Astrocyte of the hippocampus (primary cell): ENCODE measurements at regions not wholly inside any gene's neighbourhood (a gene's known extent, or its start where the extent isn't known, plus 50 kb on each side); places are given as distances from the start of the nearest gene placed in this dataset.
"Not testable (repeated sequence)": the region's sequence is repeated elsewhere in the genome, so short reads cannot be mapped to it uniquely, and the experiment has no call there.

Experiments used
- DNase-seq: peaks from one replicate; pipeline ENCODE4 v3.0.0; 2011; ENCODE audit warnings: low read depth, low spot score

DNA sequence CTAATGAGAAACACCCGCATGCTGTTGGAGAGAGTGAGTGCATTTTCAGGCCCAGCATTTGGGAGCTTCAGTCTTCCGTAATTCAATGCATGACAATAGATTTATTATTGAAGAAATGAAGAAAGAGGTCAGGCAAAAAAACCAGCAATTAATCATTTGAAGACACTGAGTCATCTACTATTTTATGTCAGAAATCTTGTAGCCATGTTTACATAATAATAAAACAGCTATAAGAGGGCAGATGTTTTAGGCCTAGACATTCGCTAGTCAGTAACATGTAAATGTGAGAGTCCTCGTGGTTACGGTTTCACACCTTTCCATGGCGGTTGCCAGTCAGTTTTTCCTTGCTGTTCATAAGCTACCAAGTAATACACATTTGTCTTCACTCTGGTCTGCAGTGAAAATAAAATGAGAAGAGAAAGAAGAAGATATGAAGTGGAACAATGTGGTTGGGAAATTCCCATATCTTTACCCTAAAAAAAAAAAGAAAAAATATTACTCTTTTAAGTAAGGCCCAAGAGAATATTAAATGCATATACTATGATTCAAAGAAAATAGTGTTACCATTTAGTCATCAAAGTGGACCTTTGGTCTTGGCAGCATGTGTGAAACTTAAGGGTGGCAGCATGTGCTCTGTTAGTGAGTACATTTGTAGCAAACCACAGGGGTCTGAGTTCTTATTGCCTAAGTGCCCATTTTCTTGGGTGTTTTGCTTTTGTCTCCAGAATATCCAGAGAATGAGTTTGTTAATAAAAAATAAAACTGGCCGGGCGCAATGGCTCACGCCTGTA, 140.5 kb upstream of the TBL1XR1 start:
- peak; percentile 29 for DNase-seq

DNA sequence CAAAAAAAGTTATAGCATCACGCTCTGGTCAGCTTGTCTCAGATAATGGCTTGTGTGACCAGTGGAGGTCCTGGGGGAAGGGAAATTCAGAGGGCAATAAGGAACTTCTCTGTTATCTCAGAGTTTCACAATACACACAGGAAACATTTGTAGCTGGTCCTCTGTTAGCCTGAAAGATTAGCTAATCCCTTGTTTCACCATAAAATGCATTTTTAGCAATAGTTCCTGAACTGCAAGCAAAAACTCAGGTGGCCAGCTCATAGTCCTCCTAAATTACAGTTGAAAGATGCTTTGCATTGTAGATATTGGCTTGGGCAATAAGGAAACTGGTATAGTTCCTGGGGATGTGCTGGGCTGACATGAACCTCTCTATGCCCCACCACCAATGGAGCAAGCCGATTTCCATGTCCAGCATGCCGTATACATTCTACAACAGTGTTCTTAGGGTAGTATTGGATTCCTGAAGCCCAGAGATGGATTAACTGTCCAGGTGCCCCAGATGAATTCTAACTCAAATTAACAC, 141.5 kb upstream of the TBL1XR1 start:
- no peak for DNase-seq

DNA sequence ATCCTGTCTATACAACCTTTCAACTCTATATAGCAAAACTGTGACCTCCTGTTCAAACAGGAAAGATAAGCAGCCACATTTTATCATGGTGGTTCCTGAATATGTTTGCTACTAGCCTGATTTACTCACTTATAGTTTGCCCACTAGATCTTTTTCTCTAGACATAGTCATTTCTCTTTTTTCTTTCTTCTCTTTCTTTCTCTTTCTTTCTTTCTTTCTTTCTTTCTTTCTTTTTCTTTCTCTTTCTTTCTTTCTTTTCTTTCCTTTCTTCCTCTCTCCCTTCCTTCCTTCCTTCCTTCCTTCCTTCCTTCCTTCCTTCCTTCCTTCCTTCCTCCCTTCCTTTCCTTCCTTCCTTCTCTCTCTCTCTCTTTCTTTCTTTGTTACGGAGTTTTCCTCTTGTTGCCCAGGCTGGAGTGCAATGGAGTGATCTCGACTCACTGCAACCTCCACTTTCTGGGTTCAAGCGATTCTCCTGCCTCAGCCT, 142.0 kb upstream of the TBL1XR1 start:
- DNase-seq = not testable (repeated sequence)

- DNase-seq = no peak
Measured at GRCh38 chr3:177340243-177340830, 143.1 kb upstream of the TBL1XR1 start.

GRCh38 chr3:177341736-177342419, 144.6 kb upstream of the TBL1XR1 start:
- DNase-seq = no peak

DNA sequence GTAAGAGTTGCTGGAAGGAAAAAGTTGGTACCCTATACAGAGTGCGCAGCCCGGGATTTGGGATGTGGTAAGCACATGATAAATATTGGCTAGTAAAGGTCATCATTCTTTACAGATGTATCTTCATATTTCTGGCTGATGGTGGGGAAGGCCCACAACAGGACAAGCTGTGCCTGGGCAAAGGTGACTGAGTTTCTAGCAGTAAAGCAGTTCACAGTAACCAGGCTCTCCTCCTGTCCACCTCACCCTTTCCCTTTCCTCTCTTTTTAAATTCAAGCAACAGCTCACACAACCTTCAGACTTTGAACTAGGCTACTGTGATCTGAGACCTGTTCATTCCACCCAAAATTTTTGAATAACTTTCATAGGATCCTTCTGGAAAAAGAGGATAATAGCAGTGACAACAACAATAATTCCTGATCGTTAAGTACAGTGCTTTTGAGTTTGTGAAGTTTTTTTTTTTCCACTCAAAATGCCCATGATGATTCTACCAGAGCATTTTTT, 145.9 kb upstream of the TBL1XR1 start:
- DNase-seq = no peak

GRCh38 chr3:177345049-177345972, 148.0 kb upstream of the TBL1XR1 start:
- DNase-seq = peak; percentile 96

GRCh38 chr3:177345973-177346503, 148.8 kb upstream of the TBL1XR1 start:
- no peak for DNase-seq

DNA sequence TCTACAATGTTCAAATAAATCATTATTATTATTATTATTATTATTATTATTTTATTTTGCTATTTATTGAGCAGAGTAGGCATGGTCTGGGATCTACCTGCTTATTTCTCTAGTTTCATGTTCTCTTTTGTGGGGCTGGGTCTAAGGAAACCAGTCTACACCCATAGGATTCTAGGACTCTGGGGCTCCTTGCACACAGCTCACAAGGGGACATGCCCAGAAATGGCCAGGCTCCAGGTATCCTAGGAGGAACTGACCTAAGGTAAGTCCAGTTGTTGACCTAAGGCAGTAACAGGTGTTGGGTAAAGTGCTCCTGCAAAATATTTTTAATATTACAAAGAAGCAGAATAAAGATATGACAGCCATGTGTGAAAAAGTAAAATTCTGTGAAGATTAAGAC, 149.6 kb upstream of the TBL1XR1 start:
- DNase-seq = no peak

DNA sequence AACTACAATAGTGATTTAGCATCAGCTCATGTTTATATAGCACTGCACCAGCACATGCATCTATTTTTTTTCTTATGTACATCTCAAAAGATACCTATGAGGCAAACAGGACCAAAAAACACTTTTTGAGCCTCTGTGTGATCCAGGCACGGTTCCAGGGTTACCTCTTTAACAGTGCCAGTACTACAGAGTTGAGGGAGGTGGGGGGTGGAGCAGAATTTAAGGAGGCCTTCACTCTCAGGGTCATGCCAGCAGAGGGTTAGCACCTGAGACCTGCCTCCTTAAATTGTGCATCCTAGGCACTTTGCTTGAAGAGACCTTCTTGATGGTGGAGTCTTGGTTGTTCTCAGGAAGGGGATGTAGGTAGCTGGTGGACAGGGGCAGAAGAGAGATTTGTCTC, 150.3 kb upstream of the TBL1XR1 start:
- DNase-seq = no peak

DNA sequence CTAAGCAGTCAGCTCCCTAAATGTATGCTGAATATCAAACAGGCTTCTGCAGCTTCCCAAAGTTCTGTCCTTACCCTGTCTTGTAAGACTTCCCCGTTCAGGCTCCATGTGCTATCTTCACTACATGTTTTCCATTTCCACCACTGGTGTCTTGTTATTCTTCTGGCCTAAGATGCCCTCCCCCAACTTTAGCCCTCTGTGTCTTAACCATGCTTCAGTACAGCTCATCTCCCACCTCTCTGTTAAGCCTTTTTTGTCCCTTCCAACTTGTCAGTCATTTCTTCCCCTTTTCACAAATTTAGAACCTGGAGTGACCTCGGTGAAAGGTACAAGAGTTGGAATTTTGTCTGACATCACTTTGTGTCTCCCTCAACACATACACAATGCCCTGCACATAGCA, 151.7 kb upstream of the TBL1XR1 start:
- DNase-seq = no peak

GRCh38 chr3:177349384-177349783, 152.1 kb upstream of the TBL1XR1 start:
- DNase-seq = no peak

DNA sequence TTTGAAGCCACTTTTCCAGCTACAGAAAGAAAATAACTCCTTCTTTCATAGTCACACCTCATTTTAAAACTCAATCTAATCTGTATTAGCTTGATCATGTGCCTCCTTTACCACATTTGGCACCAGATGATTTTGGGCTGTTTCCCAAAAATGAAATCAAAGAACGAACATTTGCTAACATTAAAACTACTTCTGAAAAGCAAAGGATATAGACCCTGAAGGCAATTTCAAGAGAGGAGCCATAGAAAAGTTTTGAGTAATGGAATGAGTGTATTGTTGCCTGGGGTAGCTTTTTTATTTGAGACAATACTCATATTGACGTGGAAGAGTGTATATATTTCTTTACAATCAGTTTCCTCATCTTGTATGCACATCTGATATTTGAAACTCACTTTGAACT, 152.8 kb upstream of the TBL1XR1 start:
- no peak for DNase-seq

- no peak for DNase-seq
Measured at GRCh38 chr3:177351206-177351605, 153.9 kb upstream of the TBL1XR1 start.

DNA sequence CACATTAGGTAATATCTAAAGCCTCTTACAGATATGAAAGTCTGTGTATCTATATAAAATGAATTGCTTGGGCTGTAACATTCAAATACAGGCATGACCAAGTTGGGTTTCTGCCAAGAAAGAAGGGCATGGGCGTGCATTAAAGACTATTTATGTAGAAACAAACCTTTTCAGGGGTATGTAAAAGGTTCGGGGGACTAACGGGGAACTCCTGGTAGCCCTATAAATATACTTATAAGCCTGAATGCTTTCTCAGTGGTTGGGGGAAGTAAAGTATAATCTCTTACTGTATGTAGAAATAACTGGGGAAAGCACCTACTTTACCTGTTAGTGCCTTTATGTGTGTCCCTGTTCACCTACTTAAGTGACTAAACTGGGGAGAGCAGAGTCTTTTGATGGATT, 154.5 kb upstream of the TBL1XR1 start:
- DNase-seq = no peak

DNA sequence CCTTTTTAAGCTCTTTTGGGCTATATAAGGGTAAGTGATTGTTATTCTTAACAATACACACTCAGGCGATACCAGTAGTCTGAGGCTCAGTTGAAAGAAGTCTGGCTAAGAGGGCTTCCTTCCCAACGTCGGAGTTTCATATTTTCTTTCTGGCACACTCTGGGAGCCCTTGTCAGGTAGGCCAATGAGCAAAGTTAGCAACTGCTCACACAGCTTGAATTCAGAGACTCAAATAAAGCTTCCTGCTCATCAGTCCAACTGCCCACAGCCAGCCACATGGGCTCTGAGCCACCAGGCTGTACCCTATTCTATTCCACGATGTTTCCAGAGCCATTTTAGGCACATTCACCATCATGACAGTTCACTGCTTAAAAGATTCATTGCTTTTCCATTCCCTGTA, 155.1 kb upstream of the TBL1XR1 start:
- DNase-seq = no peak

- DNase-seq = no peak
Measured at GRCh38 chr3:177353140-177353539, 155.9 kb upstream of the TBL1XR1 start.

DNA sequence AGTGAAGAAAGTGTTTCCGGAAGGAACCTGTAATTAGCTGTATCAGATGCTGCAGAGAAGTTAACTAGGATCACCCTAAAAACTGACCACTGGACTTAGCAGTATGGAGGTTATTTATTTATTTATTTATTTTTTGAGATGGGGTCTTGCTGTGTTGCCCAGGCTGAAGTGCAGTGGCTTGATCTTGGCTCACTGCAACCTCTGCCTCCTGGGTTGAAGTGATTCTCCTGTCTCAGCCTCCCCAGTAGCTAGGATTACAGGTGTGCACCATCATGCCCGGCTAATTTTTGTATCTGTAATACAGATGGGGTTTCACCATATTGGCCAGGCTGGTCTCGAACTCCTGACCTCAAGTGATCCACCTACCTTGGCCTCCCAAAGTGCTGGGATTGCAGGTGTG, 156.6 kb upstream of the TBL1XR1 start:
- DNase-seq = not testable (repeated sequence)

- DNase-seq = no peak
Measured at GRCh38 chr3:177354466-177354865, 157.2 kb upstream of the TBL1XR1 start.

GRCh38 chr3:177356113-177356512, 158.8 kb upstream of the TBL1XR1 start:
- DNase-seq = no peak

DNA sequence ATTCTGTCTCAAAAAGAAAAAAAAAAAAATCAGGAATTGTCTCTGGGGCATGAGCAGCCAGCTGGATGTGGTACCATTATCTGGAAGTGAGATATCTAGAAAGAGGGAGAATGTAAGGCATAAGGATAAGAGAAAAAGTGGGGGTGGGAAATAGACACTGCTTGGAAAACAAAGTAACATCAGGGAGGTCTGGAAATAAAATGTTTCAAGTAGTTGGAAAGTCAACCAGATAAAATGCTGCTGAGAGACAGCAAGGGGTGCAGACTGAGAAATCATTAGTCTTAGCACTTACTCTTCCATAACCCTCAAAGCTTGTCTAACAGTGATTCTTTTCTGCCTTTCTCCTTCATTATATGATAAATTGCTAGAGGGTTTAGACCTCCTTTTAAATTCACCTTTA, 159.7 kb upstream of the TBL1XR1 start:
- DNase-seq = no peak
